H1 (cell line): ENCODE measurements at regions not wholly inside any gene's neighbourhood (a gene's known extent, or its start where the extent isn't known, plus 50 kb on each side); places are given as distances from the start of the nearest gene placed in this dataset.

Source experiments
- CTCF ChIA-PET: fragments of 300-600 bp; sonication (Branson Sonifier 250); formaldehyde crosslinking; loops from one replicate; lab custom pipeline; 2021; ENCODE audit not compliant: partially characterized antibody; lab: Charles Lee
- POLR2A ChIA-PET: fragments of 300-600 bp; sonication (Branson Sonifier 250); formaldehyde crosslinking; loops from one replicate; lab custom pipeline; 2021; ENCODE audit warnings: inconsistent platforms; ENCODE audit not compliant: partially characterized antibody; lab: Charles Lee
- DNase-seq, 2 experiments: peaks; one replicate each; pipeline versions ENCODE4 v3.0.0 to v3.0.0-alpha.2; 2010 to 2022; ENCODE audit warnings: low spot score in 2 of 2, low read depth in 1 of 2, mixed read lengths in 1 of 2
- FAIRE-seq: peaks from 2 replicates; lab custom pipeline; 2011; peaks lifted over from hg19 to GRCh38; lab: Jason Lieb, UNC
- H2AFZ ChIP-seq: 2 replicates; pipeline ENCODE4 v1.8.1; 2012; ENCODE audit warnings: low read length, inconsistent platforms
- H2AK5ac ChIP-seq: 2 replicates; pipeline ENCODE4 v1.6.1; 2013; ENCODE audit warnings: low read depth, low read length
- H2BK120ac ChIP-seq: replicated peaks from 2 replicates; pipeline ENCODE3; 2013; ENCODE audit warnings: low read depth, low read length, inconsistent platforms
- H2BK12ac ChIP-seq: 2 replicates; pipeline ENCODE4 v1.6.1; 2013; ENCODE audit warnings: low read depth, low read length
- H2BK15ac ChIP-seq: 2 replicates; pipeline ENCODE4 v1.6.1; 2013; ENCODE audit warnings: low read length
- H2BK20ac ChIP-seq: 2 replicates; pipeline ENCODE4 v1.6.1; 2013; ENCODE audit warnings: low read length
- H2BK5ac ChIP-seq: 2 replicates; pipeline ENCODE4 v1.6.1; 2013; ENCODE audit warnings: low read depth, low read length
- H3K14ac ChIP-seq: 2 replicates; pipeline ENCODE4 v1.6.1; 2013; ENCODE audit warnings: inconsistent platforms; ENCODE audit not compliant: insufficient read length
- H3K18ac ChIP-seq: 2 replicates; pipeline ENCODE4 v1.6.1; 2013; ENCODE audit warnings: low read length; ENCODE audit errors: extremely low read depth
- H3K23ac ChIP-seq: 2 replicates; pipeline ENCODE4 v1.6.1; 2013; ENCODE audit warnings: inconsistent platforms; ENCODE audit not compliant: insufficient read length
- H3K23me2 ChIP-seq: 2 replicates; pipeline ENCODE4 v1.6.1; 2013; ENCODE audit warnings: low read depth, low read length
- H3K27ac ChIP-seq: 2 replicates; pipeline ENCODE4 v1.6.1; 2011; ENCODE audit warnings: low read depth, low read length, inconsistent platforms
- H3K27me3 ChIP-seq, 4 experiments: replicated peaks in 1 of 4; 1 replicate in 1 of 4; 2 replicates in 3 of 4; pipeline versions ENCODE4 v1.6.1 to v1.8.1; 2011 to 2013; ENCODE audit warnings: low read length in 3 of 4, mild to moderate bottlenecking in 3 of 4, inconsistent platforms in 2 of 4, mixed read lengths in 2 of 4, moderate library complexity in 1 of 4; ENCODE audit not compliant: control insufficient read depth in 3 of 4, insufficient read depth in 3 of 4; ENCODE audit errors: extremely low read depth in 1 of 4
- H3K36me3 ChIP-seq, 4 experiments: 2 replicates each; pipeline versions ENCODE4 v1.6.1 to v1.8.1; 2011 to 2013; ENCODE audit warnings: mild to moderate bottlenecking in 4 of 4, low read length in 3 of 4, moderate library complexity in 2 of 4, control low read depth in 1 of 4, inconsistent platforms in 1 of 4; ENCODE audit not compliant: insufficient read depth in 4 of 4, control insufficient read depth in 2 of 4
- H3K4ac ChIP-seq: replicated peaks from 2 replicates; pipeline ENCODE3; 2013; ENCODE audit warnings: low read length, low read depth, mixed read lengths, inconsistent platforms; ENCODE audit not compliant: insufficient read length
- H3K4me1 ChIP-seq, 4 experiments: replicated peaks in 1 of 4; 1 replicate in 1 of 4; 2 replicates in 3 of 4; pipeline versions ENCODE4 v1.6.1 to v1.8.1; 2011 to 2013; ENCODE audit warnings: low read length in 3 of 4, inconsistent platforms in 2 of 4, mixed read lengths in 1 of 4; ENCODE audit not compliant: insufficient read depth in 4 of 4, control insufficient read depth in 3 of 4
- H3K4me2 ChIP-seq, 2 experiments: 2 replicates each; pipeline versions ENCODE4 v1.6.1 to v1.8.1; 2011 to 2013; ENCODE audit warnings: low read depth in 2 of 2, low read length in 2 of 2, control low read depth in 1 of 2, inconsistent platforms in 1 of 2, mild to moderate bottlenecking in 1 of 2; ENCODE audit not compliant: insufficient read depth in 1 of 2
- H3K4me3 ChIP-seq, 4 experiments: fragments of 200-600, 300-600 bp in 1 of 4; sonication (generic), shearing (Covaris generic), sonication (Bioruptor Twin) in 1 of 4; 2 replicates each; pipeline versions ENCODE4 v1.5.1 to v1.8.1; 2011 to 2016; ENCODE audit warnings: low read length in 4 of 4, low read depth in 3 of 4, control low read depth in 2 of 4, inconsistent platforms in 2 of 4, mild to moderate bottlenecking in 2 of 4, mixed read lengths in 1 of 4, moderate library complexity in 1 of 4; ENCODE audit not compliant: insufficient read depth in 2 of 4; ENCODE audit errors: extremely low read depth in 1 of 4
- H3K56ac ChIP-seq: replicated peaks from 2 replicates; pipeline ENCODE3; 2013; ENCODE audit warnings: low read depth, mild to moderate bottlenecking, mixed read lengths, low read length, inconsistent platforms; ENCODE audit not compliant: insufficient read length
- H3K79me1 ChIP-seq: 2 replicates; pipeline ENCODE4 v1.6.1; 2013; ENCODE audit warnings: low read depth, low read length, control low read depth
- H3K79me2 ChIP-seq, 2 experiments: 2 replicates each; pipeline versions ENCODE4 v1.6.1 to v1.8.1; 2012 to 2013; ENCODE audit warnings: low read length in 2 of 2, mild to moderate bottlenecking in 2 of 2, inconsistent platforms in 1 of 2; ENCODE audit not compliant: insufficient read depth in 2 of 2, control insufficient read depth in 1 of 2
- H3K9ac ChIP-seq, 4 experiments: replicated peaks in 1 of 4; 1 replicate in 1 of 4; 2 replicates in 3 of 4; pipeline versions ENCODE4 v1.6.1 to v1.8.1; 2011 to 2013; ENCODE audit warnings: low read depth in 3 of 4, low read length in 3 of 4, control low read depth in 2 of 4, mild to moderate bottlenecking in 2 of 4, moderate library complexity in 2 of 4, inconsistent platforms in 1 of 4; ENCODE audit errors: extremely low read depth in 1 of 4
- H3K9me3 ChIP-seq, 2 experiments: 2 replicates each; pipeline versions ENCODE4 v1.6.1 to v1.8.1; 2012 to 2013; ENCODE audit warnings: mild to moderate bottlenecking in 2 of 2, moderate library complexity in 2 of 2, control low read depth in 1 of 2, inconsistent platforms in 1 of 2, low read depth in 1 of 2, low read length in 1 of 2, mixed read lengths in 1 of 2; ENCODE audit not compliant: insufficient read depth in 2 of 2
- H4K20me1 ChIP-seq, 2 experiments: replicated peaks in 1 of 2; 2 replicates each; pipeline versions ENCODE3 to v1.8.1; 2011 to 2013; ENCODE audit warnings: inconsistent platforms in 2 of 2, low read length in 2 of 2, mild to moderate bottlenecking in 1 of 2; ENCODE audit not compliant: insufficient read depth in 2 of 2, control insufficient read depth in 1 of 2
- H4K5ac ChIP-seq: 2 replicates; pipeline ENCODE4 v1.6.1; 2013; ENCODE audit warnings: low read length, low read depth, mixed read lengths, inconsistent platforms; ENCODE audit not compliant: insufficient read length
- H4K8ac ChIP-seq: 2 replicates; pipeline ENCODE4 v1.8.0; 2013; ENCODE audit warnings: mild to moderate bottlenecking, moderate library complexity, low read length, inconsistent platforms; ENCODE audit not compliant: insufficient read depth; ENCODE audit errors: extremely low read depth
- H4K91ac ChIP-seq: replicated peaks from 2 replicates; pipeline ENCODE3; 2013; ENCODE audit warnings: low read length, mixed read lengths, inconsistent platforms; ENCODE audit not compliant: insufficient read length
- ASH2L ChIP-seq: fragments of 200-600, 300-600 bp; sonication (generic); IDR thresholded peaks from one replicate; pipeline ENCODE4 v1.7.1; 2017; ENCODE audit warnings: low read length
- CBX5 ChIP-seq: fragments of 300-800, 300-1000 bp; sonication (generic); IDR thresholded peaks from 2 replicates; pipeline ENCODE4 v1.7.1; 2016; ENCODE audit warnings: antibody characterized with exemption, low read length, low read depth
- EGR1 ChIP-seq: IDR thresholded peaks from 2 replicates; pipeline ENCODE4 v1.6.1; 2011; ENCODE audit warnings: low read depth, low read length, borderline replicate concordance
- EZH2 ChIP-seq: fragments of 200-600 bp; sonication (generic); IDR thresholded peaks from 2 replicates; pipeline ENCODE4 v1.7.1; 2012; ENCODE audit warnings: low read depth, mild to moderate bottlenecking, moderate library complexity, low read length, inconsistent platforms; ENCODE audit not compliant: severe bottlenecking
- KDM4A ChIP-seq: IDR thresholded peaks from one replicate; pipeline ENCODE4 v1.7.1; 2012; ENCODE audit warnings: low read depth, mild to moderate bottlenecking, moderate library complexity, low read length, inconsistent platforms; ENCODE audit not compliant: severe bottlenecking
- NRF1 ChIP-seq: IDR thresholded peaks from 2 replicates; pipeline ENCODE4 v1.6.1; 2011; ENCODE audit warnings: mild to moderate bottlenecking, low read depth, low read length, improper control_type of control experiment
- POLR2AphosphoS5 ChIP-seq: IDR thresholded peaks from 2 replicates; pipeline ENCODE4 v1.6.1; 2011; ENCODE audit warnings: low read depth, low read length
- RFX5 ChIP-seq: IDR thresholded peaks from 2 replicates; pipeline ENCODE4 v1.6.1; 2011; ENCODE audit warnings: low read depth, low read length, improper control_type of control experiment, borderline replicate concordance
- SUZ12 ChIP-seq: fragments of 200-600 bp; sonication (generic); IDR thresholded peaks from 2 replicates; pipeline ENCODE4 v1.6.1; 2012; ENCODE audit warnings: mild to moderate bottlenecking, inconsistent platforms, low read length, moderate library complexity, mixed read lengths
- WGBS, 2 experiments: shearing (Covaris generic) in 1 of 2; methylation state at CpG; one replicate each; pipeline versions ENCODE4 v1.1.6 to v1.1.7; 2013 to 2015; ENCODE audit warnings: low lambda C conversion rate in 2 of 2, mixed read lengths in 2 of 2, inconsistent platforms in 1 of 2, low coverage in 1 of 2, missing lambda C conversion rate in 1 of 2; ENCODE audit not compliant: insufficient replicate concordance in 2 of 2, insufficient coverage in 1 of 2, insufficient read length in 1 of 2; ENCODE audit errors: extremely low coverage in 1 of 2, missing lambda C conversion rate in 1 of 2; 5-methylcytosine and 5-hydroxymethylcytosine counted together

DNA sequence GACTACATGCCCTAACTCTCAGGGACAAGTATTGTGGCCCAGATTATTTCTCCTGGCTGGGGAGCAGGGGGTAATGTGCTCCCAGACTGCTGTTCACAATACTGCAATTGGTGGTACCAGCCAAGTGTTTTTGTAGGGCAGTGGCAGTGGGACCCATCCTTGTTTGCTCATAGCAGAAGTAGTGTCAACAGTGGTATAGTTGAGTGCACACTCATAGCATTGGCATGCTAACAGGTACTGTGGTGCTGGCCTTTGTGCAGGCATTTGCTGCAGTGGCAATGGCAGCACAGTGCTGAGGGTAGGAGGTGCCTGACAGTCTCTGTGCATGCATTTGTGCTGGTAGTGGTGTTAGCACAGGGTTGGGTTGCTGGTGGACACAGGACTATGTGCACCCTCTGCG is 995.0 kb downstream of the SH3BGRL start:
- Histone ChIP-seq H3K4me1 (no peaks in the 10 kb centered on the region), H3K18ac (no peak overlapping the region), H3K23ac (no peak overlapping the region), H2BK15ac (no peak overlapping the region), H3K9ac (no peak overlapping the region), H2BK120ac (no peak overlapping the region), H2AFZ (no peak overlapping the region), H3K14ac (no peak overlapping the region), H2AK5ac (no peak overlapping the region), H3K9me3 (no peaks in the 10 kb centered on the region), H3K27me3 (no peaks in the 10 kb centered on the region), H3K27ac (no peak overlapping the region), H4K91ac (no peak overlapping the region), H3K36me3 (no peaks in the 10 kb centered on the region), H3K79me2 (no peaks in the 10 kb centered on the region), H4K5ac (no peak overlapping the region), H3K79me1 (no peaks in the 10 kb centered on the region), H2BK12ac (no peak overlapping the region), H4K20me1 (no peaks in the 10 kb centered on the region), H3K23me2 (no peaks in the 10 kb centered on the region), H3K4ac (no peak overlapping the region), H3K56ac (no peak overlapping the region), H2BK5ac (no peak overlapping the region), H4K8ac (no peak overlapping the region), H3K4me2 (no peak overlapping the region), H3K4me3 (no peak overlapping the region), H2BK20ac (no peak overlapping the region)
- DNase-seq (no peak), FAIRE-seq (no peak)
- WGBS, 2 experiments = 86% methylated on average over 1 of the region's 1 CpG; no CpG with 5 or more reads in 1 of the 2 experiments
- CTCF ChIA-PET = no interaction called here
- POLR2A ChIA-PET = no interaction called here
- TF ChIP-seq EGR1 (no peak), NRF1 (no peak), ASH2L (no peak), KDM4A (no peak), EZH2 (no peak), CBX5 (no peak), POLR2AphosphoS5 (no peak), SUZ12 (no peak), RFX5 (no peak)
